ENCODE measurements at regions not wholly inside any gene's neighbourhood (a gene's known extent, or its start where the extent isn't known, plus 50 kb on each side); places are given as distances from the start of the nearest gene placed in this dataset.
"Not testable (repeated sequence)": the region's sequence is repeated elsewhere in the genome, so short reads cannot be mapped to it uniquely, and the experiment has no call there.

GRCh38 chr10:90031776-90032175, 330.4 kb downstream of the KIF20B start:
- peak; percentile 46 for DNase-seq (ENCODE audit: low read depth)

GRCh38 chr10:90032519-90032918, 331.1 kb downstream of the KIF20B start:
- peak; percentile 21 for DNase-seq (ENCODE audit: low read depth)

DNA sequence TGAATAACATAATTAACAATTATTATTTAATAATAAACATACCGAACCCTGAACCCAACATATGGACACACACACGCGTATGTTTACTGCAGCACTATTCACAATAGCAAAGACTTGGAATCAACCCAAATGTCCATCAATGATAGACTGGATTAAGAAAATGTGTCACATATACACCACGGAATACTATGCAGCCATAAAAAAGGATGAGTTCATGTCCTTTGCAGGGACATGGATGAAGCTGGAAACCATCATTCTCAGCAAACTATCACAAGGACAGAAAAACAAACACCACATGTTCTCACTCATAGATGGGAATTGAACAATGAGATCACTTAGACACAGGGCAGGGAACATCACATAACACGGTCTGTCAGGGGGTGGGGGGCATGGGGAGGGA, 333.5 kb downstream of the KIF20B start:
- DNase-seq (ENCODE audit: low read depth): not testable (repeated sequence)

- DNase-seq (ENCODE audit: low read depth): no peak
Measured at GRCh38 chr10:90041585-90041984, 340.2 kb downstream of the KIF20B start.

DNA sequence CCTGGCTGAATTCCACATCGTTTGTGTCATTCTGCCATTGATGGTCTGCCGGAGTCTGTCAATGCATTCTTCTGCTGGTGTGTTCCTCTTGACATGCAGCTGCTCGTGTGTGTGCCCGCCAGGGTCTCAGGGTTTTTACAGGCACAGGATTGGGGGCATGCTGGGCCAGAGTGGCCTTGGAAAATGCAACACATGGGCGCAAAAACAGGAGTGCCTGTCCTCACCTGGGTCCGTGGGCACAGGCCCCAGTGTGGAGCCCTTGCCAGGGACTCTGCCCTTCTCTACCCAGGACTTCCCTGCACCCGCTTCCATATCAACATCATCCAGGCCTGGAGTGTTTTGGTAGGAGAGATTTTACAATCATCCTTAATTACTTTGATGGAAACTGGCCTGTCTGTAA, 340.7 kb downstream of the KIF20B start:
- DNase-seq (ENCODE audit: low read depth): no peak

- no peak for DNase-seq (ENCODE audit: low read depth)
Measured at GRCh38 chr10:90047243-90047729, 345.9 kb downstream of the KIF20B start.

GRCh38 chr10:90051053-90051452, 349.7 kb downstream of the KIF20B start:
- DNase-seq (ENCODE audit: low read depth): no peak

GRCh38 chr10:90051474-90051873, 350.1 kb downstream of the KIF20B start:
- no peak for DNase-seq (ENCODE audit: low read depth)

DNA sequence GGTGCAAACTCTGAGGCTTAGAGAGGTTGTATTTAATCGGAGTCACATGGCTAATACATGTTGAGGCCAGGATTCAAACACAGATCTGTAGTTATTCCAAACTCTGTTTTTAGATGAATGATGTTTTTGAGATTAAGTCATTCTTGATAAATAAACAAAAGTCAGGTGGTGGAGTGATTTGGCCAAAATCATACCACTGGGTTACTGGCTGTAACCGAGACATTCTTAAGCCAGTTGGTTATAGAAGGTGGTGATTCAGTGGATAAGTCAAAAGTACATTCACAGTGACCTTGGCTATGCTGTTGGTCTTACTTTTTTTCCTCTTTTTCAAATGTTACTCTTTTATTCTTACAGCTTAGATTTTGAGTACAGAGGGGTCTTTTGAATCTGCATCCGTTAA, 361.4 kb downstream of the KIF20B start:
- no peak for DNase-seq (ENCODE audit: low read depth)

- DNase-seq (ENCODE audit: low read depth): no peak
Measured at GRCh38 chr10:90064295-90064694, 362.9 kb downstream of the KIF20B start.

- no peak for DNase-seq (ENCODE audit: low read depth)
Measured at GRCh38 chr10:90066435-90066834, 365.0 kb downstream of the KIF20B start.

- DNase-seq (ENCODE audit: low read depth): no peak
Measured at GRCh38 chr10:90075995-90076394, 374.6 kb downstream of the KIF20B start.

DNA sequence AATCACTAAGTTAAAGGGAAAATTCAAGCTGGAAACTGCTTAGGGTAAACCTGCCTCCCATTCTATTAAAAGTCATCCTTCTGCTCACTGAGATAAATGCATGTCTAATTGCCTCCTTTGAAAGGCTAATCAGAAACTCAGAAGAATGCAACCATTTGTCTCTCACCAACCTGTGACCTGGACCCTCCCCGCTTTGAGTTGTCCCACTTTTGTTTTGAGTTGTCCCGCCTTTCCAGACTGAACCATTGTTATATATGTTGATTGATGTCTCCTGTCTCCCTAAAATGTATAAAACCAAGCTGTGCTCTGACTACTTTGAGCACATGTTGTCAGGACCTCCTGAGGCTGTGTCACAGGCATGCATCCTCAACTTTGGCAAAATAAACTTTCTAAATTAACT, 378.4 kb downstream of the KIF20B start:
- DNase-seq (ENCODE audit: low read depth): no peak

- not testable (repeated sequence) for DNase-seq (ENCODE audit: low read depth)
Measured at GRCh38 chr10:90086606-90087190, 385.3 kb downstream of the KIF20B start.

DNA sequence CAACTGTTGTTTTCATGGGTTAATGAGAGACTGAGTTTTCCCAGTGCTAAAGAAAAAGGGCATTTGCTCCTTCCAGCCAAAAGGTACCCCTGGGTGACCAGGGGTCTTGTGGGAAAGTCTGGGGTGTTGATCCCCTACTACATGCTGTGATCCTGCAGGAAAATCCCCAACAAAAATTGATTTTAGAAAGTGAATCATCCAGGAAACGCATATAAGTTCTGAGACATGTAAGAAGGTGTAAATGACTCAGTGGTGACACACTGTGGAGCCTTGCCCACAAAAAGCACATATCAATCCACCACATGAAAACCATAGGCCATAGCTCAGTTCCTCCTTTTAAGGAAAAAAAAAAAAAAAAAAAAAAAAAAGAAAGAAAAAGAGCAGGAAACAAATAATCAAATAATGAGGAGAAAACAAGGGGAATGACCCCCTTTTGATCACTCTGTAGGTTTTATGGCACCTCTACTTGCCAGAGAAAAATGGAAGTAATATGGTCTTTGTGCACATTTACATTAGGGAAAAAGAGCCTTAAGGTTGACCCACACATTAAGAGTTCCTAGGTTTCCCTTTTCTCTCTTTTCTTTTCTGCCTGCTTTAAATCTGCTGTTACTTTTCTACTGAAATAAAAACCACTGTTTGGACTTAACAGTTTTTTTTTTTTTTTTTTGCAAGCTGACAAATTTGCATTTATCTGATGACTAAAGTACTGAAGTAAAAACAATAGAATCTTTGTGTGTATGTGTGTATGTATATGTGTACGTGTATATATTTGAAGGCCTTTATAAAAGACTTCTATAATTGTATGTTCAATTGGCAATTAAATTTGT, 386.0 kb downstream of the KIF20B start:
- peak; percentile 47 for DNase-seq (ENCODE audit: low read depth)

GRCh38 chr10:90088024-90088317, 386.6 kb downstream of the KIF20B start:
- no peak for DNase-seq (ENCODE audit: low read depth)

GRCh38 chr10:90089719-90090118, 388.3 kb downstream of the KIF20B start:
- DNase-seq (ENCODE audit: low read depth): no peak

- no peak for DNase-seq (ENCODE audit: low read depth)
Measured at GRCh38 chr10:90096196-90096595, 394.8 kb downstream of the KIF20B start.

GRCh38 chr10:90107581-90107980, 406.2 kb downstream of the KIF20B start:
- not testable (repeated sequence) for DNase-seq (ENCODE audit: low read depth)

GRCh38 chr10:90111671-90112070, 410.3 kb downstream of the KIF20B start:
- DNase-seq (ENCODE audit: low read depth): no peak

DNA sequence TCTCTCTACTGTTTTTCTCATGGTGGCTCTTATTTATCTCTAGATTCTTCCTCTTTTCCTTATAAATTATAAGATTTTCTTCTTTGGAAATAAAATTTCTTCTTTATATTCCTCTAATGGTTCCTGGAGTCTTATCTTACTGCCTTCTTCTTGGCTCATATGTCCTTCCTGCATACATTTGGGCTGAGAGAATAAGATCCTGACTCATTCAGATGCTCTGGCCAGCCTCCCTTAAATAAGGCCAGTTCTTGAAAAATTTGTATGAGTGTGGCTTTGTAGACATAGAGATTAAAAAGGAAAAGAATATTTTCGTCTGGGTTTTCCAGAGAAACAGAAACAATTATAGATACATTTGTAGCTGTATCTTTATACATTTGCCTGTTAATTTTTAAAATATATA, 411.3 kb downstream of the KIF20B start:
- no peak for DNase-seq (ENCODE audit: low read depth)

DNA sequence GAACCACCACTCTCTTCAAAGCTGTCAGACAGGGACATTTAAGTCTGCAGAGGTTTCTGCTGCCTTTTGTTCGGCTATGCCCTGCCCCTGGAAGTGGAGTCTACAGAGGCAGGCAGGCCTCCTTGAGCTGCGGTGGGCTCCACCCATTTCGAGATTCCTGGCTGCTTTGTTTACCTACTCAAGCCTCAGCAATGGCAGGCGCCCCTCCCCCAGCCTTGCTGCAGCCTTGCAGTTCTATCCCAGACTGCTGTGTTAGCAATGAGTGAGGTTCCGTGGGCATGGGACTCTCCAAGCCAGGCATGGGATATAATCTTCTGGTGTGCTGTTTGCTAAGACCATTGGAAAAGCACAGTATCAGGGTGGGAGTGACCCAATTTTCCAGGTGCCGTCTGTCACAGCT, 417.2 kb downstream of the KIF20B start:
- DNase-seq (ENCODE audit: low read depth): not testable (repeated sequence)

GRCh38 chr10:90119631-90120280, 418.4 kb downstream of the KIF20B start:
- DNase-seq (ENCODE audit: low read depth): not testable (repeated sequence)
